Fibroblast of skin of left quadriceps (primary cell): ENCODE measurements at regions not wholly inside any gene's neighbourhood (a gene's known extent, or its start where the extent isn't known, plus 50 kb on each side); places are given as distances from the start of the nearest gene placed in this dataset.

Experiments used
- DNase-seq, 2 experiments: peaks; one replicate each; pipeline ENCODE4 v3.0.0-alpha.2; 2013; ENCODE audit warnings: low read depth in 2 of 2

- no peak for DNase-seq
Measured at GRCh38 chr3:141669434-141669833, 68.7 kb upstream of the RNF7 start.

GRCh38 chr3:141677701-141678100 is 60.4 kb upstream of the RNF7 start:
- DNase-seq = no peak

GRCh38 chr3:141680620-141681389 is 57.3 kb upstream of the RNF7 start:
- peak; percentile 31 to 33 for DNase-seq

GRCh38 chr3:141681390-141681780 is 56.7 kb upstream of the RNF7 start:
- DNase-seq = no peak

GRCh38 chr3:141682007-141682406 is 56.1 kb upstream of the RNF7 start:
- no peak for DNase-seq

GRCh38 chr3:141682921-141683320 is 55.2 kb upstream of the RNF7 start:
- DNase-seq = no peak

- DNase-seq = no peak
Measured at GRCh38 chr3:141684758-141685157, 53.3 kb upstream of the RNF7 start.

GRCh38 chr3:141686466-141687291 is 51.4 kb upstream of the RNF7 start:
- DNase-seq = no peak
